Endothelial cell of umbilical vein (primary cell): ENCODE measurements at regions not wholly inside any gene's neighbourhood (a gene's known extent, or its start where the extent isn't known, plus 50 kb on each side); places are given as distances from the start of the nearest gene placed in this dataset.

ENCODE experiments used
- BruUV-seq: library from RNA; stranded (reverse); fragments of 400-500 nt; replicated peaks from 2 replicates; lab custom pipeline; 2021; lab: Mats Ljungman, UMichigan
- CTCF ChIA-PET: fragments of 300-600, 350-600 bp; sonication (Branson Sonifier 250); formaldehyde crosslinking; loops from one replicate; lab custom pipeline; 2021; ENCODE audit warnings: antibody characterized with exemption, inconsistent platforms; lab: Charles Lee
- POLR2A ChIA-PET: fragments of 300-600, 350-600 bp; sonication (Branson Sonifier 250); formaldehyde crosslinking; loops from one replicate; lab custom pipeline; 2021; ENCODE audit warnings: antibody characterized with exemption, inconsistent platforms; lab: Charles Lee
- DNase-seq: peaks from one replicate; pipeline ENCODE4 v3.0.0-alpha.2; 2011; ENCODE audit warnings: low read depth, low spot score
- FAIRE-seq: peaks from 2 replicates; lab custom pipeline; 2011; peaks lifted over from hg19 to GRCh38; lab: Jason Lieb, UNC
- H2AFZ ChIP-seq: 2 replicates; pipeline ENCODE4 v1.6.0; 2012; ENCODE audit warnings: low read depth, low read length, control low read depth, inconsistent platforms
- H3K27ac ChIP-seq: 2 replicates; pipeline ENCODE4 v1.5.1; 2011; ENCODE audit warnings: low read depth, mild to moderate bottlenecking, control low read depth, low read length, moderate library complexity; ENCODE audit not compliant: insufficient read depth
- H3K27me3 ChIP-seq, 2 experiments: 2 replicates each; pipeline versions ENCODE4 v1.6.0 to v1.6.1; 2011; ENCODE audit warnings: low read length in 2 of 2, mixed read lengths in 1 of 2; ENCODE audit not compliant: control insufficient read depth in 2 of 2, insufficient read depth in 2 of 2
- H3K36me3 ChIP-seq, 2 experiments: 2 replicates in 1 of 2; 3 replicates in 1 of 2; pipeline ENCODE4 v1.5.1; 2011; ENCODE audit warnings: low read length in 2 of 2, mild to moderate bottlenecking in 1 of 2, moderate library complexity in 1 of 2; ENCODE audit not compliant: control insufficient read depth in 2 of 2, insufficient read depth in 2 of 2; ENCODE audit errors: extremely low read depth in 1 of 2
- H3K4me1 ChIP-seq: 3 replicates; pipeline ENCODE4 v1.5.1; 2011; ENCODE audit warnings: mild to moderate bottlenecking, low read length; ENCODE audit not compliant: control insufficient read depth, insufficient read depth; ENCODE audit errors: extremely low read depth
- H3K4me2 ChIP-seq: 2 replicates; pipeline ENCODE4 v1.6.1; 2011; ENCODE audit warnings: low read length, control low read depth, mixed read lengths; ENCODE audit not compliant: insufficient read depth
- H3K4me3 ChIP-seq, 3 experiments: fragments of 200-600 bp in 1 of 3; sonication (generic), shearing (Covaris generic) in 1 of 3; replicated peaks in 1 of 3; 2 replicates each; pipeline ENCODE4 v1.5.1; 2011 to 2016; ENCODE audit warnings: control low read depth in 3 of 3, low read length in 3 of 3, mild to moderate bottlenecking in 2 of 3, inconsistent platforms in 1 of 3, low read depth in 1 of 3, moderate library complexity in 1 of 3; ENCODE audit not compliant: insufficient read depth in 1 of 3
- H3K79me2 ChIP-seq: 2 replicates; pipeline ENCODE4 v1.6.0; 2012; ENCODE audit warnings: low read length, inconsistent platforms; ENCODE audit not compliant: control insufficient read depth, insufficient read depth
- H3K9ac ChIP-seq: replicated peaks from 2 replicates; pipeline ENCODE3; 2011; ENCODE audit warnings: low read length, control low read depth; ENCODE audit not compliant: insufficient read depth; ENCODE audit errors: extremely low read depth
- H3K9me1 ChIP-seq: replicated peaks from 3 replicates; pipeline ENCODE4 v1.6.0; 2011; ENCODE audit warnings: mild to moderate bottlenecking, low read length; ENCODE audit not compliant: control insufficient read depth, insufficient read depth; ENCODE audit errors: extremely low read depth
- H3K9me3 ChIP-seq: replicated peaks from 2 replicates; pipeline ENCODE4 v1.5.1; 2012; ENCODE audit warnings: low read length, inconsistent platforms; ENCODE audit not compliant: control insufficient read depth, insufficient read depth
- H4K20me1 ChIP-seq: replicated peaks from 2 replicates; pipeline ENCODE3; 2011; ENCODE audit warnings: mild to moderate bottlenecking, low read length; ENCODE audit not compliant: control insufficient read depth, insufficient read depth; ENCODE audit errors: extremely low read depth
- CTCF ChIP-seq, 2 donors: IDR thresholded peaks; 1 replicate in 1 of 2; 2 replicates in 1 of 2; pipeline ENCODE4 v1.5.1; 2011; ENCODE audit warnings: low read length in 2 of 2, mild to moderate bottlenecking in 2 of 2, moderate library complexity in 2 of 2, control low read depth in 1 of 2, inconsistent platforms in 1 of 2, low read depth in 1 of 2; ENCODE audit not compliant: insufficient read depth in 1 of 2; ENCODE audit errors: extremely low read depth in 1 of 2
- EZH2 ChIP-seq: IDR thresholded peaks from 2 replicates; pipeline ENCODE4 v1.6.1; 2012; ENCODE audit warnings: borderline replicate concordance, low read depth, mild to moderate bottlenecking, moderate library complexity, low read length, inconsistent platforms; ENCODE audit not compliant: severe bottlenecking
- FOS ChIP-seq: IDR thresholded peaks from 2 replicates; pipeline ENCODE4 v1.6.1; 2011; ENCODE audit warnings: mild to moderate bottlenecking, low read length, moderate library complexity, borderline replicate concordance; ENCODE audit not compliant: insufficient read depth
- GATA2 ChIP-seq: IDR thresholded peaks from 2 replicates; pipeline ENCODE4 v1.7.0; 2011; ENCODE audit warnings: low read depth, mild to moderate bottlenecking, moderate library complexity, mixed read lengths, low read length; ENCODE audit not compliant: insufficient read length, insufficient read depth
- JUN ChIP-seq: IDR thresholded peaks from 2 replicates; pipeline ENCODE4 v1.6.1; 2011; ENCODE audit warnings: borderline replicate concordance, low read depth; ENCODE audit not compliant: insufficient read length, insufficient read depth
- MAX ChIP-seq: IDR thresholded peaks from 2 replicates; pipeline ENCODE4 v1.6.1; 2011; ENCODE audit not compliant: insufficient read depth, insufficient read length
- MYC ChIP-seq: IDR thresholded peaks from one replicate; pipeline ENCODE4 v1.6.1; 2011; ENCODE audit warnings: mild to moderate bottlenecking, low read depth, low read length
- POLR2A ChIP-seq: IDR thresholded peaks from 2 replicates; pipeline ENCODE4 v1.6.1; 2012; ENCODE audit warnings: low read depth, mild to moderate bottlenecking, control low read depth, low read length
- POLR2AphosphoS5 ChIP-seq: IDR thresholded peaks from 2 replicates; pipeline ENCODE4 v1.6.1; 2012; ENCODE audit warnings: low read depth, mild to moderate bottlenecking, control low read depth, low read length, moderate library complexity; ENCODE audit not compliant: insufficient read depth
- dilution Hi-C: fragments of 300-500 bp; cut with MboI; formaldehyde crosslinking; loops from one replicate; pipeline ENCODE4 v1.15.0; 2019; ENCODE audit warnings: low sequenced_read_pairs; ENCODE audit not compliant: extremely low pct_ligation_motif_present
- intact Hi-C: fragments of 100-400 bp; cut with micrococcal nuclease; formaldehyde crosslinking; loops from one replicate; pipeline ENCODE4 v1.10.0; 2022

GRCh38 chr2:8424997-8425900, 256.6 kb upstream of the ID2 start:
- Histone ChIP-seq H3K4me3 (no peak overlapping the region), H3K36me3 (no peaks in the 10 kb centered on the region), H3K9ac (no peak overlapping the region), H3K79me2 (no peaks in the 10 kb centered on the region), H3K4me1 (no peaks in the 10 kb centered on the region), H3K27ac (no peak overlapping the region), H3K9me1 (no peaks in the 10 kb centered on the region), H2AFZ (no peak overlapping the region), H3K27me3 (no peaks in the 10 kb centered on the region), H3K9me3 (no peaks in the 10 kb centered on the region), H3K4me2 (no peak overlapping the region), H4K20me1 (no peaks in the 10 kb centered on the region)
- FAIRE-seq (no peak), DNase-seq (no peak)
- no peak for TF ChIP-seq EZH2
- TF ChIP-seq MYC, result no peak
- no peak for TF ChIP-seq POLR2AphosphoS5
- no peak for TF ChIP-seq FOS
- TF ChIP-seq GATA2, result no peak
- TF ChIP-seq CTCF (IDR thresholded peaks at IDR 0.05; ENCODE audit: extremely low read depth in 1 of 2, insufficient read depth in 1 of 2, low read depth in 1 of 2, low read length in 2 of 2), result no peak
- no peak for TF ChIP-seq JUN
- TF ChIP-seq POLR2A, result no peak
- TF ChIP-seq MAX, result no peak
- POLR2A ChIA-PET, result no interaction called here
- intact Hi-C loops, result no loop called here
- no TSS peak for BruUV-seq
- dilution Hi-C loops, result no loop called here
- CTCF ChIA-PET, result no interaction called here
